ENCODE measurements at regions not wholly inside any gene's neighbourhood (a gene's known extent, or its start where the extent isn't known, plus 50 kb on each side); places are given as distances from the start of the nearest gene placed in this dataset.
A peak's percentile ranks its signal among the peaks of the same experiment; 100 is the strongest.

DNA sequence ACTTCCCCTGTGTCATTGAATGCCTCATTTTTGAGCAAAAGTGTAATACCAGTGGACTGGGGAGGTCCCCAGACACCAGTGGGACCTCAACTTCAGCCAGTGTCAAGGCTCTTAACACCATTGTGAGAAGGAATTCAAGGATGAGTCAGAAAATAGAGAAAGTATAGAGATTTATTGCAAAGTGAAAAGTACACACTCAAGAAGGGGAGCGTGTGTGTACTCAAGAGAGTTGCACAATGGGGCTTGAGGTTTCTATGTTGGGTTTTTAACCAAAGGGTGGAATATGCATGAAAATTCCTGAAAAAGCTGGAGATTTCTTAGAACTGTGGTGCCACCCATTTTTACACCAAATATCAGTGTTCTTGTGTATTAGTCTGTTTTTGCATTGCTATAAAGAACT lies 81.9 kb downstream of the ADCYAP1 start (continued):
- no peak for TF ChIP-seq SP1 (IDR thresholded peaks at IDR 0.05)

DNA sequence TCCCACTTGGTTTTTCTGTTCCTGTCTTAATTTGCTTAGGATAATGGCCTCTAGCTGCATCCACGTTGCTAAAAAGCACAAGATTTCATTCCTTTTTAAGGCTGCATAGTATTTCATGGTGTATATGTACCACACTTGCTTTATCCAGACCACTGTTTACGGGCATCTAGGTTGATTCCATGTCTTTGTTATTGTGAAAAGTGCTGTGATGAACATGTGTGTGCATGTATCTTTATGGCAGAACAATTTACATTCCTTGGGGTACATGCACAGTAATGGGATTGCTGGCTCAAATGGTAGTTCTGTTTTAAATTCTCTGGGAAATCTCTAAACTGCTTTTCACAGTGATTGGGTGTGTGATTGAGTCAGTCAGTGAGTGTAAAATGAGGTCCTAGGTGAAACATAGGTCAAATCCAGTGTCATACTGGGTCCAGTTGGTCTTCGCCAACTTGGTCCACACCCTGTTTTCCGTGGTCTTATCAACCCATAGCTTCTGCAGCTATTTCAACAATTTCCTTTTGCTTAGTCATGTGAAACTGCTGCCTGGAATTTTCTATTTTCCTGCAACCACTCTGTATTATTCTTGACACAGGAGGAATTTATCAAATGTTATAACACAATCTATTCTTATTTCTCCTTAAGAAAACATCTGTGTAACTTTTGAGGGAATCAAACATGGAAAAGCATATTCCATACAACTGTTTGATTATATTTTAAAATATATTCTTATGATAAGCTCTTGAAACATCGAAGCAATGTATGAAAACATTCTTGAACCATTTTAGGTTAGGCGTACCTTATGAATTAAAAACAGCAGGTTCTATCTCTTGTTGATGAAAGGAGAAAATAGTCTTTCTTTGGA lies 82.9 kb downstream of the ADCYAP1 start:
- 68% methylated on average over 6 of the region's 6 CpGs for WGBS
- no peaks in the 10 kb centered on the region for H3K4me1 ChIP-seq (ENCODE audit: control insufficient read depth in 4 of 4, insufficient read depth in 4 of 4, low read length in 3 of 4)
- no peak overlapping the region for H3K4me3 ChIP-seq (ENCODE audit: low read depth in 1 of 3, low read length in 3 of 3)
- peaks cover 0 to 2% (median 0%) of the 10 kb centered on the region in 4 donors for H3K27me3 ChIP-seq (ENCODE audit: control insufficient read depth in 4 of 4, insufficient read depth in 4 of 4, low read length in 3 of 4)
- H3K9me3 ChIP-seq (ENCODE audit: control insufficient read depth in 4 of 4, low read length in 3 of 4), result no peaks in the 10 kb centered on the region
- DNase-seq (ENCODE audit: low spot score), result no peak
- H3K36me3 ChIP-seq (ENCODE audit: control insufficient read depth in 4 of 4, insufficient read depth in 3 of 4, low read depth in 1 of 4, low read length in 3 of 4), result no peaks in the 10 kb centered on the region
- no peak overlapping the region for H3K9ac ChIP-seq (ENCODE audit: low read depth in 1 of 2, low read length in 2 of 2)
- H3K27ac ChIP-seq (ENCODE audit: low read depth in 1 of 2, low read length in 2 of 2), result no peak overlapping the region
- peak; percentile 39 for TF ChIP-seq NR2F2 (IDR thresholded peaks at IDR 0.05)
- no peak for TF ChIP-seq RAD21 (IDR thresholded peaks at IDR 0.05)
- TF ChIP-seq, protein P1, sequence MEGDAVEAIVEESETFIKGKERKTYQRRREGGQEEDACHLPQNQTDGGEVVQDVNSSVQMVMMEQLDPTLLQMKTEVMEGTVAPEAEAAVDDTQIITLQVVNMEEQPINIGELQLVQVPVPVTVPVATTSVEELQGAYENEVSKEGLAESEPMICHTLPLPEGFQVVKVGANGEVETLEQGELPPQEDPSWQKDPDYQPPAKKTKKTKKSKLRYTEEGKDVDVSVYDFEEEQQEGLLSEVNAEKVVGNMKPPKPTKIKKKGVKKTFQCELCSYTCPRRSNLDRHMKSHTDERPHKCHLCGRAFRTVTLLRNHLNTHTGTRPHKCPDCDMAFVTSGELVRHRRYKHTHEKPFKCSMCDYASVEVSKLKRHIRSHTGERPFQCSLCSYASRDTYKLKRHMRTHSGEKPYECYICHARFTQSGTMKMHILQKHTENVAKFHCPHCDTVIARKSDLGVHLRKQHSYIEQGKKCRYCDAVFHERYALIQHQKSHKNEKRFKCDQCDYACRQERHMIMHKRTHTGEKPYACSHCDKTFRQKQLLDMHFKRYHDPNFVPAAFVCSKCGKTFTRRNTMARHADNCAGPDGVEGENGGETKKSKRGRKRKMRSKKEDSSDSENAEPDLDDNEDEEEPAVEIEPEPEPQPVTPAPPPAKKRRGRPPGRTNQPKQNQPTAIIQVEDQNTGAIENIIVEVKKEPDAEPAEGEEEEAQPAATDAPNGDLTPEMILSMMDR (IDR thresholded peaks at IDR 0.05; ENCODE audit: low read depth, low read length, missing input control), result no peak
- TF ChIP-seq JUND (IDR thresholded peaks at IDR 0.05), result no peak
- TF ChIP-seq, protein P2, sequence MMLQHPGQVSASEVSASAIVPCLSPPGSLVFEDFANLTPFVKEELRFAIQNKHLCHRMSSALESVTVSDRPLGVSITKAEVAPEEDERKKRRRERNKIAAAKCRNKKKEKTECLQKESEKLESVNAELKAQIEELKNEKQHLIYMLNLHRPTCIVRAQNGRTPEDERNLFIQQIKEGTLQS (IDR thresholded peaks at IDR 0.05), result no peak

DNA sequence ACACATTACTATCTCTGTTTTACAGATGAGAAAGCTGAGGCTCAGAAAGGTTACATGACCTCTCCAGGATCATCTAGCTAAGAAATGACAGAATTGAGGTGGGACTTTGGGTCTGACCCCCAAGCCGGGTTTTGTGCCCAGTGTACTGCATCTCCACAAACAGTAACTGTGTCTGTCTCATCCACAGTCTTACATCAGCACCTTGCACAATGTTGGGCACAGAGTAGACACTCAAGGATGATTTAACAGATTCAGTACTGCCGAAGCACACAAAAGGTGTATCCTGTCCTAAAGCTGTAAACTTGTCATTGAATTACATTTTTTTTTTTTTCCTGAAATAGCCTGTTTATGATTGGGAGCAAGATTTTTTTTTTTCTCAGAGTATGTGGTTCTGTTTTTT lies 84.8 kb downstream of the ADCYAP1 start:
- Histone ChIP-seq H3K4me3 (ENCODE audit: low read depth in 1 of 3, low read length in 3 of 3) (no peak overlapping the region), H3K9ac (ENCODE audit: low read depth in 1 of 2, low read length in 2 of 2) (no peak overlapping the region), H3K36me3 (ENCODE audit: control insufficient read depth in 4 of 4, insufficient read depth in 3 of 4, low read depth in 1 of 4, low read length in 3 of 4) (no peaks in the 10 kb centered on the region), H3K4me1 (ENCODE audit: control insufficient read depth in 4 of 4, insufficient read depth in 4 of 4, low read length in 3 of 4) (no peaks in the 10 kb centered on the region), H3K9me3 (ENCODE audit: control insufficient read depth in 4 of 4, low read length in 3 of 4) (no peaks in the 10 kb centered on the region), H3K27ac (ENCODE audit: low read depth in 1 of 2, low read length in 2 of 2) (no peak overlapping the region), H3K27me3 (ENCODE audit: control insufficient read depth in 4 of 4, insufficient read depth in 4 of 4, low read length in 3 of 4) (peaks cover 0 to 2% (median 0%) of the 10 kb centered on the region in 4 donors)
- TF ChIP-seq HNF4G (IDR thresholded peaks at IDR 0.05) (no peak), HNF4A (conservative IDR thresholded peaks at IDR 0.05) (no peak), RXRA (IDR thresholded peaks at IDR 0.05) (no peak), SP1 (IDR thresholded peaks at IDR 0.05) (no peak), EGR1 (IDR thresholded peaks at IDR 0.05; ENCODE audit: low read depth in 2 of 2) (no peak), GABPA (IDR thresholded peaks at IDR 0.05 in 1 of 2, conservative IDR thresholded peaks at IDR 0.05 in 1 of 2) (no peak), YY1 (IDR thresholded peaks at IDR 0.05) (no peak)
- WGBS, result 66% methylated on average over 2 of the region's 2 CpGs
- no peak for DNase-seq (ENCODE audit: low spot score)

DNA sequence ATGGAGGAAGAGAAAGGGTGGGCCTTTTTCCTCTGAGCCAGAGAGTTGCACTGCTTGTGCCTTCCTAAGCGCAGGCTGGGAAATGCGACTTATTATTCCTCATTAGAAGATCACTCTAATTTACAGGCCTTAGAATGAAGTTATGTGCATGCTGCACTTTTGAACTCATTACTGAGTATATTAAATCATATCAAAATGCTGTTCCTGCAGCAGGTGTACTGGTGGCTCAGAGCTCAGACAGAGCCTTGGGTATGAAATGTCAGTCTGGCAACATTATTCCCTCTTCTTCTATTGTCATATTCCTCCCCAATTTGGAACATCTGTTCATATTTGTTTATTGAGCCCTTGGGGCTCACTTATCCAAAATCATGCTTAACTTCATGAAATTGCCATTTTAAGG lies 85.5 kb downstream of the ADCYAP1 start:
- Histone ChIP-seq H3K27me3 (ENCODE audit: control insufficient read depth in 4 of 4, insufficient read depth in 4 of 4, low read length in 3 of 4) (peaks cover 0 to 2% (median 0%) of the 10 kb centered on the region in 4 donors), H3K4me3 (ENCODE audit: low read depth in 1 of 3, low read length in 3 of 3) (no peak overlapping the region), H3K9ac (ENCODE audit: low read depth in 1 of 2, low read length in 2 of 2) (no peak overlapping the region), H3K36me3 (ENCODE audit: control insufficient read depth in 4 of 4, insufficient read depth in 3 of 4, low read depth in 1 of 4, low read length in 3 of 4) (no peaks in the 10 kb centered on the region), H3K27ac (ENCODE audit: low read depth in 1 of 2, low read length in 2 of 2) (no peak overlapping the region), H3K4me1 (ENCODE audit: control insufficient read depth in 4 of 4, insufficient read depth in 4 of 4, low read length in 3 of 4) (no peaks in the 10 kb centered on the region), H3K9me3 (ENCODE audit: control insufficient read depth in 4 of 4, low read length in 3 of 4) (no peaks in the 10 kb centered on the region)
- TF ChIP-seq YY1 (IDR thresholded peaks at IDR 0.05) (no peak), GABPA (IDR thresholded peaks at IDR 0.05 in 1 of 2, conservative IDR thresholded peaks at IDR 0.05 in 1 of 2) (no peak), JUND (IDR thresholded peaks at IDR 0.05) (no peak), FOXA1 (IDR thresholded peaks at IDR 0.05) (no peak), HNF4A (conservative IDR thresholded peaks at IDR 0.05) (no peak), HNF4G (IDR thresholded peaks at IDR 0.05) (no peak)
- TF ChIP-seq, protein P2 (IDR thresholded peaks at IDR 0.05), result no peak
- TF ChIP-seq, protein P3, sequence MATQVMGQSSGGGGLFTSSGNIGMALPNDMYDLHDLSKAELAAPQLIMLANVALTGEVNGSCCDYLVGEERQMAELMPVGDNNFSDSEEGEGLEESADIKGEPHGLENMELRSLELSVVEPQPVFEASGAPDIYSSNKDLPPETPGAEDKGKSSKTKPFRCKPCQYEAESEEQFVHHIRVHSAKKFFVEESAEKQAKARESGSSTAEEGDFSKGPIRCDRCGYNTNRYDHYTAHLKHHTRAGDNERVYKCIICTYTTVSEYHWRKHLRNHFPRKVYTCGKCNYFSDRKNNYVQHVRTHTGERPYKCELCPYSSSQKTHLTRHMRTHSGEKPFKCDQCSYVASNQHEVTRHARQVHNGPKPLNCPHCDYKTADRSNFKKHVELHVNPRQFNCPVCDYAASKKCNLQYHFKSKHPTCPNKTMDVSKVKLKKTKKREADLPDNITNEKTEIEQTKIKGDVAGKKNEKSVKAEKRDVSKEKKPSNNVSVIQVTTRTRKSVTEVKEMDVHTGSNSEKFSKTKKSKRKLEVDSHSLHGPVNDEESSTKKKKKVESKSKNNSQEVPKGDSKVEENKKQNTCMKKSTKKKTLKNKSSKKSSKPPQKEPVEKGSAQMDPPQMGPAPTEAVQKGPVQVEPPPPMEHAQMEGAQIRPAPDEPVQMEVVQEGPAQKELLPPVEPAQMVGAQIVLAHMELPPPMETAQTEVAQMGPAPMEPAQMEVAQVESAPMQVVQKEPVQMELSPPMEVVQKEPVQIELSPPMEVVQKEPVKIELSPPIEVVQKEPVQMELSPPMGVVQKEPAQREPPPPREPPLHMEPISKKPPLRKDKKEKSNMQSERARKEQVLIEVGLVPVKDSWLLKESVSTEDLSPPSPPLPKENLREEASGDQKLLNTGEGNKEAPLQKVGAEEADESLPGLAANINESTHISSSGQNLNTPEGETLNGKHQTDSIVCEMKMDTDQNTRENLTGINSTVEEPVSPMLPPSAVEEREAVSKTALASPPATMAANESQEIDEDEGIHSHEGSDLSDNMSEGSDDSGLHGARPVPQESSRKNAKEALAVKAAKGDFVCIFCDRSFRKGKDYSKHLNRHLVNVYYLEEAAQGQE (IDR thresholded peaks at IDR 0.05), result no peak
- no peak for DNase-seq (ENCODE audit: low spot score)
- 87% methylated on average over 2 of the region's 2 CpGs for WGBS
